AG09319 (cell line): ENCODE measurements at regions not wholly inside any gene's neighbourhood (a gene's known extent, or its start where the extent isn't known, plus 50 kb on each side); places are given as distances from the start of the nearest gene placed in this dataset.

ENCODE experiments used
- DNase-seq: peaks from one replicate; pipeline ENCODE4 v3.0.0-alpha.2; 2010; ENCODE audit warnings: low read depth; ENCODE audit errors: extremely low read depth
- CTCF ChIP-seq: IDR thresholded peaks from 2 replicates; pipeline ENCODE4 v1.5.1; 2011; ENCODE audit warnings: low read depth, mild to moderate bottlenecking, inconsistent platforms, low read length, moderate library complexity

GRCh38 chr2:138121666-138122661 is 157.7 kb downstream of the HNMT start:
- no peak for TF ChIP-seq CTCF
- DNase-seq, result no peak

DNA sequence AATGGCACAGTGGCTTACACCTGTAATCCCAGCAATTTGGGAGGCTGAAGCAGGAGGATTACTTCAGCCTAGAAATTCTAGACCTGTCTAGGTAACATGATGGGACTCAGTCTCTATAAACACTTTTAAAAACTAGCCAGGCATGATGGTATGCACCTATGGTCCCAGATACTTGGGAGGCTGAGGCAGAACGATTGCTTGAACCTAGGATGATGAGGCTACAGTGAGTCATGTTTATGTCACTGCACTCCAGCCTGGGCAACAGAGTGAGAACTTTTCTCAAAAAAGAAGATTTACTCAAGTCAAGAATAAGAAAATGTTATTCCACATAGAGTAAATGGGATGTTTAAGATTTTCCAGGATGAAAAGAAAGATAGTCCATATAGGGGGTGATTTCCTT is 158.6 kb downstream of the HNMT start:
- DNase-seq, result no peak
- no peak for TF ChIP-seq CTCF

GRCh38 chr2:138123741-138124140 is 159.5 kb downstream of the HNMT start:
- no peak for DNase-seq
- no peak for TF ChIP-seq CTCF

DNA sequence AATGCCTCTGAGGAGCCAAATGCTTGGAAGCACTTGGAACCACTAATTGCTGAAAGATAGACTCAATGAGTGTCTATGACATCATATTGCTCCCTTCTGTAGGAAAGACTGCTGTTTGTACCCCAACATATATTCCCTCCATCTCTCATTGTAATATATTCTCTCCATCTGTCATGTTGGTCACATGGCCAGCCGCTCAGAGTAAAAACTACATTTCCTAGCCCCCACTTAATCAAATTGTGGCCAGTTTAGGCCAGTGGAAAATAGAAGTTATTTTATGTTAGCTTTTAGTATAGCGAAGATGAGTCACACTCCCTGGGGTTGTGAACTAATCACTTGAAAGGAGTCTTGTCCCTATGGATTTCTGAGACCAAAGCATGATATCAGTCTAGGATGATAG is 160.2 kb downstream of the HNMT start:
- no peak for DNase-seq
- no peak for TF ChIP-seq CTCF

- no peak for TF ChIP-seq CTCF
- no peak for DNase-seq
Observed at GRCh38 chr2:138125306-138126288, 161.3 kb downstream of the HNMT start.

DNA sequence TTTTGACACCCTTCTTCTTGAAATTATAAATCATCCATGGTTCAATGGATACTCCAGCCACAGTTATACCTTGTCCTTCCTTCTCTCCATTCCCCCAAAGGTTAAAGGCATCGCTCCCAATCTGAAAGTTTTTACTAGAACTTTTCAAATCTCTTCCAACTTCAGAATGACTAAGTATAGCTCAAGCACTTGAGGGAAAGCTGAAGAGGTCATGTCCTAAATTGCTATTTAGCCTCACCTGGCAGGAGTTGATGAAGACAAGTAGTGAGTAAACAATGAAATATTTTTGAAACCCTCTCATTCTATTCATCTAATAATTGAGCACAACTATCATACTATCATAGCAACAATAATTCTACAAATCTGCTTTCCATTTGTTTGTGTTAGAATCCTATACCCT is 167.8 kb downstream of the HNMT start:
- DNase-seq, result no peak

More for the DNA sequence above, 167.8 kb downstream of the HNMT start:
- no peak for TF ChIP-seq CTCF
